HUES48 (cell line): ENCODE measurements at regions not wholly inside any gene's neighbourhood (a gene's known extent, or its start where the extent isn't known, plus 50 kb on each side); places are given as distances from the start of the nearest gene placed in this dataset.
"Not testable (repeated sequence)": the region's sequence is repeated elsewhere in the genome, so short reads cannot be mapped to it uniquely, and the experiment has no call there.

Experiments
- H3K27ac ChIP-seq: one replicate; pipeline ENCODE4 v1.7.0; 2013; ENCODE audit warnings: low read depth, low read length, inconsistent platforms
- H3K27me3 ChIP-seq: 2 replicates; pipeline ENCODE4 v1.6.1; 2013; ENCODE audit warnings: mild to moderate bottlenecking, low read length; ENCODE audit not compliant: control insufficient read depth, insufficient read depth
- H3K36me3 ChIP-seq: 2 replicates; pipeline ENCODE4 v1.6.1; 2013; ENCODE audit warnings: low read length; ENCODE audit not compliant: control insufficient read depth, insufficient read depth
- H3K4me1 ChIP-seq: 2 replicates; pipeline ENCODE4 v1.6.1; 2013; ENCODE audit warnings: mild to moderate bottlenecking, low read length; ENCODE audit not compliant: control insufficient read depth, insufficient read depth
- H3K4me3 ChIP-seq: 2 replicates; pipeline ENCODE4 v1.5.1; 2013; ENCODE audit warnings: mild to moderate bottlenecking, low read depth, low read length
- H3K9ac ChIP-seq: 2 replicates; pipeline ENCODE4 v1.6.1; 2013; ENCODE audit warnings: mild to moderate bottlenecking, low read depth, low read length, moderate library complexity
- H3K9me3 ChIP-seq: 2 replicates; pipeline ENCODE4 v1.6.1; 2013; ENCODE audit warnings: low read length; ENCODE audit not compliant: control insufficient read depth, insufficient read depth

DNA sequence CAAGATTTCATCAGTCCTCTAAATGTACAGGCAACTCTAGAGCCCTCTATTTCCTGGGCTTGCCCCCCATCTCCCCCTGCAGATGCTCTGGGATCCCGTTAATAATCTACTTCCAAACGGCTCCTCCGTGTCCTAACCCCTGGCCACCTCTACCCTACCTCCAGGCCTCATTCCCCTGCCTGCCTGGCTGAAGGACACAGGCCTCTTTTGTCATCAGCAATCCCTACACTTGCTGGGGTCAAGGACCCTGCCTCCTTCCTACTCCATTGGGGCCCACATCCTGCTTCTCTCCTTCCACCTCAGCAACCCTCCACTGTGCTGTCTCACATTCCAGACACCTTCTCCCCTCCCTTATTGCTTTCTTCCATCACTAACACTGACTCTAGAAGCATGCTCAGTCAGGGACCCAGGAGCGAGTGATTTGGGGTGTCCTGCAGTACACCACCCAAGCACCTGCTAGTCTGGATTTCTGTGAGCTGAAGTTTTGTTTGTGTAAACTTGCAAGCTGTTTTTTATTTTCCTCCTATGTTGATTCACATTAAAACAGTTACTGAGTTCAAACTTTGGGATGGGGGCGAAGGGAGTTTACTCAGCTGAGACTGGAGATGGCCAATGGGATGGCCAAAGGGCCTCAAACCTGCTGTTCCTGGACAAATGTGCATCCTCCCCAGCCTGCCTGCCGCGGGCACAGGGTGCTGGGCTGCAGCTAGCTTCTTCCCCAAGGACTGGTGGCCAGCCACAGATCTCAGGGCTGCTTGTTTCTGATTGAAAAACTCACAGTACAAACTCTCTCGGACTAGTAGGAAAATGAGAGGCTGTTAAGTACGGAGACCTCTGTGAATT is 314.7 kb downstream of the FOXO1 start:
- Histone ChIP-seq H3K4me1 (peaks cover 15% of the 10 kb centered on the region; the same call in 1 of the 2 replicates), H3K27me3 (0 out of 2 replicates have a peak, but pooled peaks cover 1% of the 10 kb centered on the region), H3K9me3 (no peaks in the 10 kb centered on the region), H3K4me3 (no peak overlapping the region), H3K9ac (no peak overlapping the region), H3K36me3 (no peaks in the 10 kb centered on the region), H3K27ac (no peak overlapping the region)

DNA sequence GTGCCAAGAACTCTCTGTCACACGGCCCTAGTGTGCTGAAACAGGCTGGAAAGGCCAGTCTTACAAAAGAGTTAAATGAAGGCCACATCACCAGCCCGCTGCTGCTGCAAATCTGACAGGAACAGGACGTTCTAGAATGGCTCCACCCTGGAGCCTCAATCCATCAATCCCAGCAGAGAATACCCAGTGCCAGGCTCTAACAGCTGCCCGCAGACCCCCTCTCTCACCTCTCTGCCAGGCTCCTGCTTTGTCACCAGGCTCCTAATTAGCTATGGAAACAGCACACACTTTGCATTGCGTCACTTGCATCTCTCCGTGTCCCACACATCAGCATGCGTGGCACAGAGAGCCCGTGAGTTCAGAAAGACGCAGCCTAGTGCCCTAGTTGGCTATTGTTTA is 314.1 kb downstream of the FOXO1 start:
- H3K27ac ChIP-seq: no peak overlapping the region
- H3K9ac ChIP-seq: no peak overlapping the region
- H3K9me3 ChIP-seq: no peaks in the 10 kb centered on the region
- peaks cover 15% of the 10 kb centered on the region; the same call in 1 of the 2 replicates for H3K4me1 ChIP-seq
- H3K36me3 ChIP-seq: no peaks in the 10 kb centered on the region
- no peaks in the 10 kb centered on the region for H3K27me3 ChIP-seq
- H3K4me3 ChIP-seq: no peak overlapping the region

DNA sequence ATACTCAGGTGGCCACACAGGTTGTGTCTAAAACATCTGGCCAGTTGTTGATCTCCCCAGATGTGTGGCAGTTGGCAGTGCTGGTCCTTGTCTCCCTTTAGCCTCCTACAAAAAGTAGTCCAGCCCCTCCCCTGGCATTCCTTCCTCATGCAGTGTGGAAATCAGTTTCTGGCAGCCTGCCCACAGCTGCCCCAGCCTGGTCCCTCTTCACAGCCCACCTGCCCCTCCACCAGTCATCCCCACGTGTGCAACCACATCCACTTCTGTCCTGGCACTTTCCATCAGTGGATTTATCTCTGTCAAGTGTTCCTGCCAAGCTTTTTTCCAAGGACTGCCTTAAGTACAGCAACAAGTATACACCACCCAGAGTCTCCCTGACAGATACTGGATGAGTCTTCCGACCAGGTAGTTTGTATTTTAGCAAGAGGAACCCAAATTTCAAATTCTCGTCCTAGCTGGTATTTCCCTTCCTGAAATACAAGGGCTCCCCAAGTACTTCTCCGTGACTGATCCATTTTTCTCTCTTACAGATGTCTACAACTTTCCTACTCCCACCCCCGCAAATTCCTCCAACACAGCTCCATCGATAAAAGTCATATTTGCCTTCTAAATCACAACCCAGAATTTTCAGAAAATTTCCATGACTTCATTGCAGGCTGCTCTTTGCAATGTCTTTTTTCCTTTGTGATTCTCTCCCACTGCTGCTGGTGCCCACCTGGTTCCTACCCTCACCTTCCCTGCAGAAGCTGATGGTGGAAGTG is 313.5 kb downstream of the FOXO1 start:
- Histone ChIP-seq H3K9ac (no peak overlapping the region), H3K27ac (no peak overlapping the region), H3K4me1 (peaks cover 15% of the 10 kb centered on the region; the same call in 1 of the 2 replicates), H3K36me3 (no peaks in the 10 kb centered on the region), H3K27me3 (no peaks in the 10 kb centered on the region), H3K9me3 (no peaks in the 10 kb centered on the region), H3K4me3 (no peak overlapping the region)

DNA sequence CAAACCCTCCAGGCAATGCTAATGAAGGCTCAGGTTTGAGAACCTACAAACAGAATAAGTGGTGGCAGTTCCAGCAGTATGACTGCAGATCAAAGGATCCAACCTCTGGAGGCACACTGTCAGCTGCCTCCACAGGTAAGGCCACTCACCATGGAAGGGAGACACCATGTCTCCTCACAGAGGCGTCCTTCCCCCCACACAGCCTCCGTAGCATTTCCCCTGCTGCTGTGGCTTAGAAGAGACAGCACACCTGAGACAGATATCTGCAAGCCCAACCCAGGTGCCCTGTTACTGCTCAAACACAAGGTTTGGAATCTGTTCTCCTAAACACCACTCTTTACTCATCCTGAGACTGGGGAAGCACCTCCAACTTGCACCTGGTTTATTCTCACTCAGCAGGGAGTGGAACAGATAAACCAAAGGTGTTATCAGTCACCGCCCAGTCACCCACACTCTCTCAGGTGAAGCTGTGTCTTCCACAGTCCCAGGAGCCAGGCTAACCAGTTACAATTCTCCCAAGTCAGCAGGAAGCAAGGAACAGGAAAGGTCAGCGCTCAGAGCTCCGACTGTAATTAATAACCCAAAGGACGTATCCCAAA is 311.2 kb downstream of the FOXO1 start:
- no peaks in the 10 kb centered on the region for H3K27me3 ChIP-seq
- H3K4me1 ChIP-seq: peaks cover 12% of the 10 kb centered on the region; the same call in 1 of the 2 replicates
- no peak overlapping the region for H3K27ac ChIP-seq
- H3K4me3 ChIP-seq: no peak overlapping the region
- H3K9me3 ChIP-seq: no peaks in the 10 kb centered on the region
- H3K36me3 ChIP-seq: no peaks in the 10 kb centered on the region
- no peak overlapping the region for H3K9ac ChIP-seq

DNA sequence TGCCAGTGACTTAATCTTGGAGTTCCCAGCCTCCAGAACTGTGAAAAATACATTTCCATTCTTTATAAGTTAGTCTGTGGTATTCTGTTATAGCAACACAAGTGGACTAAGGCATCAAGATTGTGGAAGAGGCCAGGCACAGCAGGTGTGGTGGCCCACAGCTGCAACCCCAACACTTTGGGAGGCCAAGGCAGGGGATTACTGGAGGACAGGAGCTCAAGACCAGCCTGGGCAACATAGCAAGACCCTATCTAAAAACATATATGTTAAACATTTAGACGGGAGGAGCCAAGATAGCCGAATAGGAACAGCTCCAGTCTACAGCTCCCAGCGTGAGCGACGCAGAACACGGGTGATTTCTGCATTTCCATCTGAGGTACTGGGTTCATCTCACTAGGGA is 310.4 kb downstream of the FOXO1 start:
- Histone ChIP-seq H3K27me3 (no peaks in the 10 kb centered on the region), H3K27ac (peak overlapping the region; percentile 12)

DNA sequence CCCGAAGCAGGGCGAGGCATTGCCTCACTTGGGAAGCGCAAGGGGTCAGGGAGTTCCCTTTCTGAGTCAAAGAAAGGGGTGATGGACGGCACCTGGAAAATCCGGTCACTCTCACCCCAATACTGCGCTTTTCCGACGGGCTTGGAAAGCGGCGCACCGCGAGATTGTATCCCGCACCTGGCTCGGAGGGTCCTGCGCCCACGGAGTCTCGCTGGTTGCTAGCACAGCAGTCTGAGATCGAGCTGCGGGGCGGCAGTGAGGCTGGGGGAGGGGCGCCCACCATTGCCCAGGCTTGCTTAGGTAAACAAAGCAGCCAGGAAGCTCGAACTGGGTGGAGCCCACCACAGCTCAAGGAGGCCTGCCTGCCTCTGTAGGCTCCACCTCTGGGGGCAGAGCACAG is 310.0 kb downstream of the FOXO1 start:
- H3K4me1 ChIP-seq, H3K27me3 ChIP-seq, H3K9me3 ChIP-seq, H3K9ac ChIP-seq, H3K27ac ChIP-seq, H3K36me3 ChIP-seq: not testable (repeated sequence)
- H3K4me3 ChIP-seq: peak overlapping the region; percentile 53; the same call in 1 of the 2 replicates

More for the DNA sequence above, 310.4 kb downstream of the FOXO1 start:
- H3K36me3 ChIP-seq: no peaks in the 10 kb centered on the region
- H3K9ac ChIP-seq: no peak overlapping the region
- H3K4me3 ChIP-seq: peak overlapping the region; percentile 53; the same call in 1 of the 2 replicates
- H3K9me3 ChIP-seq: no peaks in the 10 kb centered on the region
- H3K4me1 ChIP-seq: peaks cover 12% of the 10 kb centered on the region; the same call in 1 of the 2 replicates

DNA sequence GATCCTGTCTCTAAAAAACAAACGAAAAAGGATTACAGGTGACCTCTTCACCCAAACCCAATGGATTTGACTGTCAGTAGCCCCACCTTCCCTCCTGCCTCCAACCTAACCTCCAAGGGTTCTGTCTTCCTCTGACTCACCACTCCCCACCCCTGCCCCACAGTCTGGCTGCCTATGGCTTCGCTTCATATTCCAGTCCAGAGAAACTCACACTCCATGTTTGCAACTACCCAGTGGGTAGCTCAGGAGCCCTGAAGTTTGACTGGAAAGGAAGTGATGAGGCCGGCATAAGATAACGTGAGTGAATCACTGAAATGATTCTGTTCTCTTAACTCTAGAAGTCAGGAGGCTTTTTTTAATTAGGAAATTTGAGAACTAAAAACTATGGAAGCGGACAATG is 303.9 kb downstream of the FOXO1 start:
- Histone ChIP-seq H3K4me1 (no peaks in the 10 kb centered on the region), H3K27ac (no peak overlapping the region)

DNA sequence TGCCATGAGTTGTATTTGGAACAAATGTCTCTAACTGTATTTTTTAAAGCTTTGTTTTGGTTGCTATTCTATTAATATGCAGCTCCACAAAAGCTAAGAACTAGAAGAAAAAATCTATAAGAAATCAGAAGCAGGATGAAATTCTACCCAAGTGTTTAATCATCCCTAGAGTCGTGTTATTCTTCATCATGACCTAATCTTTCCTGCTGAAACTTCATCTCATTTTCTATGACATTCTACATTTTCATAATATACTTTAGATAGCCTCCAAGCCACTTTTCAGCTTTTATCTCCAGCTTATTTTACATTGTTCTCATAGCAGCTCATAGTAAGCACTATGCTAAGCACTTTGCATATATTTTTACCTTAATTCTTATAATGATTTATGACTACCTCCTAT is 302.8 kb downstream of the FOXO1 start:
- Histone ChIP-seq H3K9me3 (no peaks in the 10 kb centered on the region), H3K4me1 (no peaks in the 10 kb centered on the region), H3K4me3 (no peak overlapping the region), H3K36me3 (no peaks in the 10 kb centered on the region), H3K27me3 (no peaks in the 10 kb centered on the region), H3K27ac (no peak overlapping the region), H3K9ac (no peak overlapping the region)

More for the DNA sequence above, 303.9 kb downstream of the FOXO1 start:
- no peak overlapping the region for H3K4me3 ChIP-seq
- no peaks in the 10 kb centered on the region for H3K9me3 ChIP-seq
- H3K9ac ChIP-seq: no peak overlapping the region
- H3K36me3 ChIP-seq: no peaks in the 10 kb centered on the region
- no peaks in the 10 kb centered on the region for H3K27me3 ChIP-seq

DNA sequence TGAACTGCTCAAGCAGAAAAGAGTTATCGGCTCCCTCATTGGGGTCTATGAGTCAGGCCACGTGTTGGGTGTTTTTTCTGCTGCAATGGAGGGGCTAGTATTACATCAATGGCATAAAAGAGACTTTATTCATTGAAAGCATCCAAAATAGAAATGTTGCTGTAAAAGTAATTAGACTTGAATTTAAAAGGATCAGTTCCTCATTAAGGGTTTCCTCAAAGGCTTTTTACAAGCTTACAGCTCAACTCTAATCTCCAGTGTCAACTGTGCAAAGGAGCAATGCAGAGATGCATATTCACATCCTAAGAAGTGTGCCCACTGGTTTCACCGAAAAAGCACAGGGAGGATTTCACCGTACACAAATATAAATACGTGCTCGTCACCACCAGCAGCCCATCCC is 300.3 kb downstream of the FOXO1 start:
- Histone ChIP-seq H3K9ac (no peak overlapping the region), H3K36me3 (no peaks in the 10 kb centered on the region), H3K4me3 (no peak overlapping the region), H3K27me3 (no peaks in the 10 kb centered on the region), H3K4me1 (no peaks in the 10 kb centered on the region), H3K27ac (no peak overlapping the region), H3K9me3 (no peaks in the 10 kb centered on the region)

DNA sequence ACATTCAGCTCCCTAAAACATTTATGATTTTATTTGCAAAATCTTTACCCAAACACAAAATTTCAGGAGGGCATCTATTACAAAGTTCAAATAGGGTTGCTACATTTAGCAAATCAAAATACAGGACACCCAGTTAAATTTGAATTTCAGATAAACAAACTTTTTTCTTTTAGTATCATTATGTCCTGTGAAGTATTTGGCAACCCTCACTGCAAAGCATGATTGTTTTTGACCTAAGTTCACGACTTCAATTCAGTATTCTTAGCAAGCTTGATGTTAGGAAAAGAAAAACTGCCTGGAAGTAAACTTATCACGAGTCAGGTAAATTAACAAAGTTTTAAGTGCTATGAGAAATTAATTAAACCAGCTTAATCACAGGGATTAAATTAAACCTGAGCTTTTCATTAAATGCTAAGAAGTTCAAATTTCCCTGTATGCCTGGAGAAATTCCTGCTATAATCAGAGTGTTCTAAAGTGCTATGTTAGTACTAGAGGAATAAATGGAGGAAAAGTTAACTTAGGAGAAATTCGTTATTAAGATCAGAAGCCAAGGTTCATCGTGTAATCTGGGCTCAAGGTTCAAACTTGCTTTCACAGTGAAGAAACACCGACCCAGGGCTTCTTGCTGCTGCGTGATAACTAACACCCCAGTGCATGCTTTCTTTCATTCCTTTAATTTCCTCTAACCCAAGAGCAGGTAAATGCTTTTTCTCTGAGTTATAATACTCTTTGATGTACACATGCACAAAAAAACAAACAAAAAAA is 298.1 kb downstream of the FOXO1 start:
- no peaks in the 10 kb centered on the region for H3K9me3 ChIP-seq
- H3K4me1 ChIP-seq: no peaks in the 10 kb centered on the region
- H3K36me3 ChIP-seq: no peaks in the 10 kb centered on the region
- no peak overlapping the region for H3K27ac ChIP-seq
- no peak overlapping the region for H3K9ac ChIP-seq
- H3K4me3 ChIP-seq: no peak overlapping the region
- H3K27me3 ChIP-seq: no peaks in the 10 kb centered on the region
